Activated T-cell treated with anti-CD3 and anti-CD28 coated beads, Interleukin-2, amount 50 U/mL, for 72 hours (primary cell): ENCODE measurements at regions not wholly inside any gene's neighbourhood (a gene's known extent, or its start where the extent isn't known, plus 50 kb on each side); places are given as distances from the start of the nearest gene placed in this dataset.

Source experiments
- ATAC-seq, 2 donors: fragments of 150-1000 bp; cut with Tn5 transposase; replicated peaks in 1 of 2; 2 replicates each; pipeline ENCODE4 v1.10.0; 2021; ENCODE audit warnings: moderate library complexity in 2 of 2, mild to moderate bottlenecking in 1 of 2
- DNase-seq, 2 donors: peaks; one replicate each; pipeline ENCODE4 v3.0.0; 2021 to 2022; ENCODE audit warnings: mixed read lengths in 1 of 2
- H3K27ac Mint-ChIP-seq: one replicate; pipeline ENCODE4 v1.8.0; 2022; ENCODE audit warnings: mild to moderate bottlenecking, moderate library complexity, mixed read lengths
- H3K27me3 Mint-ChIP-seq: one replicate; pipeline ENCODE4 v1.8.0; 2022; ENCODE audit warnings: low read depth, mixed read lengths
- H3K36me3 Mint-ChIP-seq, 2 donors: one replicate each; pipeline ENCODE4 v1.8.0; 2022; ENCODE audit warnings: mixed read lengths in 2 of 2, mild to moderate bottlenecking in 1 of 2; ENCODE audit not compliant: insufficient read depth in 2 of 2
- H3K4me1 Mint-ChIP-seq: one replicate; pipeline ENCODE4 v1.8.0; 2022; ENCODE audit warnings: low read depth, mixed read lengths
- H3K4me3 Mint-ChIP-seq, 2 donors: one replicate each; pipeline ENCODE4 v1.8.0; 2022; ENCODE audit warnings: mild to moderate bottlenecking in 2 of 2, mixed read lengths in 2 of 2, moderate library complexity in 2 of 2
- H3K9me3 Mint-ChIP-seq, 2 donors: one replicate each; pipeline ENCODE4 v1.8.0; 2022; ENCODE audit warnings: mixed read lengths in 2 of 2

GRCh38 chr3:109210501-109210900 lies 74.0 kb downstream of the C3orf85 start:
- DNase-seq = no peak
- no peaks in the 10 kb centered on the region for H3K4me1 Mint-ChIP-seq
- ATAC-seq = no peak
- H3K9me3 Mint-ChIP-seq = no peaks in the 10 kb centered on the region
- H3K4me3 Mint-ChIP-seq = no peak overlapping the region
- no peaks in the 10 kb centered on the region for H3K27me3 Mint-ChIP-seq
- H3K36me3 Mint-ChIP-seq = no peaks in the 10 kb centered on the region
- H3K27ac Mint-ChIP-seq = no peak overlapping the region

GRCh38 chr3:109211941-109212340 lies 75.4 kb downstream of the C3orf85 start:
- Mint-ChIP-seq H3K4me3 (no peak overlapping the region), H3K9me3 (no peaks in the 10 kb centered on the region), H3K27me3 (no peaks in the 10 kb centered on the region), H3K4me1 (no peaks in the 10 kb centered on the region), H3K27ac (no peak overlapping the region), H3K36me3 (no peaks in the 10 kb centered on the region)
- no peak for DNase-seq
- ATAC-seq = no peak

GRCh38 chr3:109213321-109213720 lies 76.8 kb downstream of the C3orf85 start:
- DNase-seq = no peak
- ATAC-seq = no peak
- H3K9me3 Mint-ChIP-seq = peaks cover 0 to 2% of the 10 kb centered on the region in 2 donors
- no peak overlapping the region for H3K4me3 Mint-ChIP-seq
- no peaks in the 10 kb centered on the region for H3K36me3 Mint-ChIP-seq
- no peaks in the 10 kb centered on the region for H3K27me3 Mint-ChIP-seq
- no peaks in the 10 kb centered on the region for H3K4me1 Mint-ChIP-seq
- no peak overlapping the region for H3K27ac Mint-ChIP-seq

DNA sequence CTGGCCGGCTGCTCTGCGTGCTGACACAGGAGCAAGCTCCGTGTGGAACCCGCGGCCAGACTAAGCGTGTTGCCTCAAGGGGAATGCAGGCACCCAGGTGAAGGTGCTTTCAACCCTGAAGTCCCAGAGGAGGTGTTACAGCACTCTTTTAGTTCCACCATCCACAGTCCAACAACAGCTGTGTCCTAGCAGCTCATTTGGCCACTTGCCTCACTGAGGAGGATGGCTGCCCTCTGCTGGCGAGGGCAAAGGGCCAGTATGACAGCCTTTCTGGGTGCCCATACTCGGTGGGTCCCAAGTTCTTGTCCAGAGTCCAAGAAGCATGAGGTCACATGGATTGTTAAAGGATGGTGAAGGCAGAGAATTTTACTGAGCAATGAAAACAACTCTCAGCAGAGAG lies 87.8 kb downstream of the C3orf85 start:
- Mint-ChIP-seq H3K9me3 (peaks cover under 1 to 3% of the 10 kb centered on the region in 2 donors), H3K4me1 (no peaks in the 10 kb centered on the region), H3K27me3 (peaks cover 8% of the 10 kb centered on the region), H3K27ac (no peak overlapping the region), H3K4me3 (no peak overlapping the region), H3K36me3 (no peaks in the 10 kb centered on the region)
- ATAC-seq (no peak), DNase-seq (peak in 1 of 2 donors; percentile 2)

GRCh38 chr3:109225516-109225915 lies 89.0 kb downstream of the C3orf85 start:
- Mint-ChIP-seq H3K4me1 (no peaks in the 10 kb centered on the region), H3K4me3 (no peak overlapping the region), H3K9me3 (peaks cover 0 to under 1% of the 10 kb centered on the region in 2 donors), H3K27me3 (peaks cover 8% of the 10 kb centered on the region), H3K36me3 (no peaks in the 10 kb centered on the region), H3K27ac (no peak overlapping the region)
- no peak for DNase-seq
- ATAC-seq = no peak

GRCh38 chr3:109228391-109229080 lies 87.8 kb downstream of the DPPA2 start:
- no peaks in the 10 kb centered on the region for H3K36me3 Mint-ChIP-seq
- peaks cover 0 to 1% of the 10 kb centered on the region in 2 donors for H3K9me3 Mint-ChIP-seq
- no peaks in the 10 kb centered on the region for H3K4me1 Mint-ChIP-seq

GRCh38 chr3:109229174-109229847 lies 87.0 kb downstream of the DPPA2 start:
- Mint-ChIP-seq H3K36me3 (peaks cover 0 to 2% of the 10 kb centered on the region in 2 donors), H3K4me1 (no peaks in the 10 kb centered on the region), H3K27me3 (no peaks in the 10 kb centered on the region), H3K9me3 (peaks cover 0 to 1% of the 10 kb centered on the region in 2 donors), H3K27ac (no peak overlapping the region), H3K4me3 (no peak overlapping the region)
- no peak for DNase-seq
- ATAC-seq = no peak

More at GRCh38 chr3:109228391-109229080, 87.8 kb downstream of the DPPA2 start:
- Mint-ChIP-seq H3K27ac (no peak overlapping the region), H3K4me3 (no peak overlapping the region), H3K27me3 (no peaks in the 10 kb centered on the region)
- ATAC-seq (no peak), DNase-seq (no peak)

DNA sequence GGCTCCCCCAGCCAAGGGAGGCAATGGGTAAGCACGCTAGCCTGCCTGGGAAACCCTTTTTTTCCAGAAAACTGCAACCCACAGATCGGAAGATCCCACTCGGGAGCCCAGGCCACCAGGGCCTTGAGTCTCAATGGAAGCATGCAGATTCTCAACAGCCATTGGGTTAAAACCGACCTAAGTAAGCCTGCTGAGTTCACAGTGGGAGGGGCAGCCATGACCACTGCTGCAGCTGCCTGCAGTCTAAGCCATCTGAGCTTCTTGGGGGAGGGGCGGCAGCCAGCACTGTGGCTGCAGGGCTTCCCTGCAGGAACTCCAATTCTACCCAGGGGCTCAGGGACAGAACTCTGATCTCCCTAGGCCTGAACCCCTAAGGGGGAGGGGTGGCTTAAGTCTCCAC lies 82.0 kb downstream of the DPPA2 start:
- no peak for DNase-seq
- Mint-ChIP-seq H3K9me3 (peaks cover 2 to 8% of the 10 kb centered on the region in 2 donors), H3K36me3 (peaks cover 0 to 2% of the 10 kb centered on the region in 2 donors)

GRCh38 chr3:109241459-109242186 lies 74.7 kb downstream of the DPPA2 start:
- Mint-ChIP-seq H3K4me3 (no peak overlapping the region), H3K4me1 (no peaks in the 10 kb centered on the region), H3K9me3 (peaks cover 0 to 2% of the 10 kb centered on the region in 2 donors), H3K27ac (no peak overlapping the region), H3K27me3 (no peaks in the 10 kb centered on the region), H3K36me3 (no peaks in the 10 kb centered on the region)
- DNase-seq (no peak), ATAC-seq (no peak)

More for the DNA sequence above, 82.0 kb downstream of the DPPA2 start:
- H3K4me3 Mint-ChIP-seq = no peak overlapping the region
- H3K4me1 Mint-ChIP-seq = no peaks in the 10 kb centered on the region
- ATAC-seq = no peak
- H3K27me3 Mint-ChIP-seq = no peaks in the 10 kb centered on the region
- no peak overlapping the region for H3K27ac Mint-ChIP-seq

GRCh38 chr3:109242187-109242523 lies 74.2 kb downstream of the DPPA2 start:
- ATAC-seq (no peak), DNase-seq (no peak)
- Mint-ChIP-seq H3K36me3 (no peaks in the 10 kb centered on the region), H3K4me3 (no peak overlapping the region), H3K27me3 (no peaks in the 10 kb centered on the region), H3K27ac (no peak overlapping the region), H3K9me3 (no peaks in the 10 kb centered on the region), H3K4me1 (no peaks in the 10 kb centered on the region)
